SH-SY5Y (cell line): ENCODE measurements at regions not wholly inside any gene's neighbourhood (a gene's known extent, or its start where the extent isn't known, plus 50 kb on each side); places are given as distances from the start of the nearest gene placed in this dataset.

Source experiments
- GATA2 ChIP-seq: IDR thresholded peaks from 2 replicates; pipeline ENCODE4 v1.6.1; 2011; ENCODE audit warnings: mild to moderate bottlenecking, low read depth, low read length
- GATA3 ChIP-seq: IDR thresholded peaks from 2 replicates; pipeline ENCODE4 v1.6.1; 2011; ENCODE audit warnings: low read depth, mild to moderate bottlenecking, low read length, moderate library complexity

GRCh38 chr10:57963546-57963945 is 304.1 kb downstream of the IPMK start:
- TF ChIP-seq GATA2 (no peak), GATA3 (no peak)
